ENCODE measurements at regions not wholly inside any gene's neighbourhood (a gene's known extent, or its start where the extent isn't known, plus 50 kb on each side); places are given as distances from the start of the nearest gene placed in this dataset.
"Not testable (repeated sequence)": the region's sequence is repeated elsewhere in the genome, so short reads cannot be mapped to it uniquely, and the experiment has no call there.

DNA sequence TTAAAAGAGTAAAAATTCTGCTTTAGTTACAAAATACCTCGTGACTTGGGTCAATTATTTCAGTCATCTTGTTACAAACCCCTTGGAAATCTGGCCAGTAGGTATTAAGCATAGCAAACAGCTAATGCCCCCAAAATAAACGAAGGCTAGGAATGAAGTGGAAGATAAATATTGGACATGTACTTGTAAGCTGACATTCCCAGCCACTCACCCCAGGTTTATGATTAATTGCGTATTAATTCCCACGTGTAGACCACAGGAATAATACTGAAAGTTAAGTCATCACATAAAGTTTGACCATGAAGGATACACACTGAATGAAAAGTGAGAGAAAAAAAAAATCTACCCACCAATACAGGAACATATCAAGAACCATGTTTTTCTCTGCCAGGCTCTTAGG, 936.5 kb upstream of the ADGRB3 start:
- no peak overlapping the region for H3K4me3 ChIP-seq (ENCODE audit: low read depth, low read length)
- no peak for DNase-seq (ENCODE audit: low read depth, low spot score)

GRCh38 chr6:67694127-67694526, 941.0 kb upstream of the ADGRB3 start:
- ChIA-PET CTCF (interaction anchor here (1.0 kb wide), 1 partner anchor 10 kb away, joined by 3 read pairs; no protein-coding TSS in a partner anchor), POLR2A (no interaction called here)
- TF ChIP-seq CTCF (IDR thresholded peaks at IDR 0.05; ENCODE audit: insufficient read depth, low read length, missing control alignments): no peak
- no peak overlapping the region for H3K4me3 ChIP-seq (ENCODE audit: low read depth, low read length)
- DNase-seq (ENCODE audit: low read depth, low spot score): no peak

More for the DNA sequence above, 936.5 kb upstream of the ADGRB3 start:
- ChIA-PET CTCF (no interaction called here), POLR2A (no interaction called here)
- no peak for TF ChIP-seq CTCF (IDR thresholded peaks at IDR 0.05; ENCODE audit: insufficient read depth, low read length, missing control alignments)

GRCh38 chr6:67689329-67689728, 945.8 kb upstream of the ADGRB3 start:
- no peak overlapping the region for H3K4me3 ChIP-seq (ENCODE audit: low read depth, low read length)
- DNase-seq (ENCODE audit: low read depth, low spot score): no peak
- POLR2A ChIA-PET: no interaction called here
- TF ChIP-seq CTCF (IDR thresholded peaks at IDR 0.05; ENCODE audit: insufficient read depth, low read length, missing control alignments): no peak
- CTCF ChIA-PET: no interaction called here

- POLR2A ChIA-PET: no interaction called here
- no peak for DNase-seq (ENCODE audit: low read depth, low spot score)
- H3K4me3 ChIP-seq (ENCODE audit: low read depth, low read length): no peak overlapping the region
- no peak for TF ChIP-seq CTCF (IDR thresholded peaks at IDR 0.05; ENCODE audit: insufficient read depth, low read length, missing control alignments)
- CTCF ChIA-PET: no interaction called here
Observed at GRCh38 chr6:67687396-67687795, 947.7 kb upstream of the ADGRB3 start.

- DNase-seq (ENCODE audit: low read depth, low spot score); H3K4me3 ChIP-seq (ENCODE audit: low read depth, low read length); POLR2A ChIA-PET; CTCF ChIA-PET: not testable (repeated sequence)
Observed at GRCh38 chr6:67686225-67686624, 948.9 kb upstream of the ADGRB3 start.

- no peak overlapping the region for H3K4me3 ChIP-seq (ENCODE audit: low read depth, low read length)
- no peak for DNase-seq (ENCODE audit: low read depth, low spot score)
- ChIA-PET POLR2A (no interaction called here), CTCF (interaction anchor here (1.4 kb wide), 1 partner anchor 10 kb away, joined by 3 read pairs; no protein-coding TSS in a partner anchor)
- TF ChIP-seq CTCF (IDR thresholded peaks at IDR 0.05; ENCODE audit: insufficient read depth, low read length, missing control alignments): no peak
Observed at GRCh38 chr6:67683960-67684359, 951.1 kb upstream of the ADGRB3 start.

GRCh38 chr6:67680297-67680932, 954.7 kb upstream of the ADGRB3 start:
- H3K4me3 ChIP-seq (ENCODE audit: low read depth, low read length): no peak overlapping the region
- TF ChIP-seq CTCF (IDR thresholded peaks at IDR 0.05; ENCODE audit: insufficient read depth, low read length, missing control alignments): no peak
- ChIA-PET CTCF (no interaction called here), POLR2A (no interaction called here)
- peak; percentile 10 for DNase-seq (ENCODE audit: low read depth, low spot score)

Data from AG04449 (cell line).